Adrenal gland (tissue), 5 donors: ENCODE measurements at regions not wholly inside any gene's neighbourhood (a gene's known extent, or its start where the extent isn't known, plus 50 kb on each side); places are given as distances from the start of the nearest gene placed in this dataset.

ENCODE experiments used
- POLR2A ChIP-seq, 2 donors: fragments of 450-650 bp; IDR thresholded peaks; one replicate each; pipeline ENCODE4 v1.6.1; 2017; ENCODE audit warnings: antibody characterized with exemption in 2 of 2, mild to moderate bottlenecking in 2 of 2, moderate library complexity in 1 of 2
- TF ChIP-seq, protein P1 (sequence below), 6 experiments: fragments of 450-650 bp in 4 of 6; fragments of 200-600 bp in 2 of 6; sonication (generic) in 1 of 6; IDR thresholded peaks; 1 replicate in 5 of 6; 2 replicates in 1 of 6; pipeline versions ENCODE4 v1.5.1 to v1.8.0; 2016 to 2021; ENCODE audit warnings: antibody characterized with exemption in 6 of 6, mild to moderate bottlenecking in 2 of 6, moderate library complexity in 1 of 6
- donor health status: DM: no; HTN: no; CAD: no.

DNA sequence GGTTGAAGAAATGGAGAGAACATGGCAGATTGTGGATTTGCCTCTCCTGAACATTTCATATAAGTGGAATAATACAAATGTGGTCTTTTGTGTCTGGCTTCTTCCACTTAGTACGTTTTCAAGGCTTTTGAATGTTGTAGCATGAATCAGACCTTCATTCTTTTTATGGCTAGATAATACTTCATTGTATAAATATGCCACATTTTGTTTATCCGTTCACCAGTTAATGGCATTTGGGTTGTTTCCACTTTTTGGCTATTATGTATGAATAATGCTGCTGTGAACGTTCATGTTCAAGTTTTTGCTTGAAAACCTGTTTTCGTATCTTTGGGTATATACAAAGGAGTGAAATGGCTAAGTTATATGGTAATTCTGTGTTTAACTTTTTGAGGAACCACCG is 130.4 kb downstream of the TANC2 start:
- TF ChIP-seq POLR2A (IDR thresholded peaks at IDR 0.05) = no peak
- TF ChIP-seq, protein P1, sequence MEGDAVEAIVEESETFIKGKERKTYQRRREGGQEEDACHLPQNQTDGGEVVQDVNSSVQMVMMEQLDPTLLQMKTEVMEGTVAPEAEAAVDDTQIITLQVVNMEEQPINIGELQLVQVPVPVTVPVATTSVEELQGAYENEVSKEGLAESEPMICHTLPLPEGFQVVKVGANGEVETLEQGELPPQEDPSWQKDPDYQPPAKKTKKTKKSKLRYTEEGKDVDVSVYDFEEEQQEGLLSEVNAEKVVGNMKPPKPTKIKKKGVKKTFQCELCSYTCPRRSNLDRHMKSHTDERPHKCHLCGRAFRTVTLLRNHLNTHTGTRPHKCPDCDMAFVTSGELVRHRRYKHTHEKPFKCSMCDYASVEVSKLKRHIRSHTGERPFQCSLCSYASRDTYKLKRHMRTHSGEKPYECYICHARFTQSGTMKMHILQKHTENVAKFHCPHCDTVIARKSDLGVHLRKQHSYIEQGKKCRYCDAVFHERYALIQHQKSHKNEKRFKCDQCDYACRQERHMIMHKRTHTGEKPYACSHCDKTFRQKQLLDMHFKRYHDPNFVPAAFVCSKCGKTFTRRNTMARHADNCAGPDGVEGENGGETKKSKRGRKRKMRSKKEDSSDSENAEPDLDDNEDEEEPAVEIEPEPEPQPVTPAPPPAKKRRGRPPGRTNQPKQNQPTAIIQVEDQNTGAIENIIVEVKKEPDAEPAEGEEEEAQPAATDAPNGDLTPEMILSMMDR (IDR thresholded peaks at IDR 0.05) = no peak
